ENCODE measurements at regions not wholly inside any gene's neighbourhood (a gene's known extent, or its start where the extent isn't known, plus 50 kb on each side); places are given as distances from the start of the nearest gene placed in this dataset.

DNA sequence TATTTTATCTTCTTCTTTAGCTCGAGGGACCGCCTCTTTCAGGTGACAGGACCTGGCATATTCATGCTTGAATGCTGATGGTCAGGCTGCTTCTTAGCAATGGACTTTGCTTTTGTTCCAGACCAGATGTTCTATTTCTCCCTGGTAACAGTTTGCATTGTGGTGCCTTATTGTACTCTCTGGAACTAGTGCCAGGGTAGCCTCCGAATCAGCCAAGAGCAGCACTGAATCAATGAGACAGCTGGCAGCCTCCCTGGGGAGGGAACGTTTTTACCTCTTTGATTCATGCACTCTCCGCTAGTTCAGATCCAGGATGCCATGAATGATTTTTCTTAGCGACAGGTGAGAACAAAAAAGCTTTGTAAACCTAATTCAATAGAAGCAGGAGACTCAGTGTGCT lies 54.1 kb upstream of the NXPH1 start:
- DNase-seq (ENCODE audit: low spot score): no peak

DNA sequence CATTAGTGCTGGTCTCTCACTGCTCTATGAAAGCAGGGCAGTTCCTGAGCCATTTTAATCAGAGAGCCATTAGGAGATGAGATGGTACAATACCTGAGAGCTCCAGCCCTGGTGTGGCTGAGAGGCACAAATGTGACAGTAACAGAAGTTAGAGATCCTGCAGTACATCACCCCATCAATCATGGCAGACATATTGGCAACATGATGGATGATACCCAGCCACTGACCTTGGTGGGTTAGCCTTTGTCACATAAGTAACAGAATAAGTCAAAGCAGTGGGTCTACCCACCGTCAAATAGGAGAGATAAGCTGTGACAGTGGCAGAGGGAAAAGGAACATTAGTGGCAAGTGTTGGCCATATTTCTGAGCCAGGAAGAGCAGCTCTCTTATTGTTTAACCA lies 53.3 kb upstream of the NXPH1 start:
- DNase-seq (ENCODE audit: low spot score): no peak

DNA sequence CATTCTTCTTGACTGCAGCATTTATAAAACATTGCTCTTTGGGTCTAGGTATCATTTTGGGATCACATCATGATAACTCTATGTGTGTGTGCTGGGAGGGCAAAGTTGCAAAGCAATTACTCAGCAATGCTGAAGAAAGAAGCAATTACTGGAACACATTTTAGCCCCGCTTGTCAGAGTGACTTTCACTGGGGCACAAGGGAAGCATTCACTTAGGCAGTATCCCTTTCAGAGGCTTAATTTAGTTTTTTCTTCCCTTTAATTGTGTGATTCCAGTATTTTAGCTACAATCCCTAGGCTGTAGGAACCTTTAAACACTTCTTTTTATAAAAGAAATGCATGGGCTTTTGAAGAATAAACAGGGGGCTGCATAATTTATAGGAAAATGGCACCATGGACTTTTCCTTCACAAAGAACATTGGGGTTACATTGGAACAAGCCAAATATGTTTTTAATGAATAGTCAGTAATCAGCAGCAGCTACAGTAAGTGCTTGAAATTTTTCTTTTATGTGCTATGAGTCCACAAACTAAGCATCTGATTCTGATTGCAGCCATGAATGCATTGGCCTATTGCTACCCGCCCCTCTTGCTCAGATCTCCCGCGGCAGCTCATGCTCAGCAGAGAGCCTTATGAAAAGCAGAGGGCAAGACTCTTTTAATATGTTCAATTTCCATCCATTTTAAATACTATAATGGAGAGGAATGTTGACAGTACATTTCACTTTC lies 51.2 kb upstream of the NXPH1 start:
- no peak for DNase-seq (ENCODE audit: low spot score)
